GM21786 (cell line): ENCODE measurements at regions not wholly inside any gene's neighbourhood (a gene's known extent, or its start where the extent isn't known, plus 50 kb on each side); places are given as distances from the start of the nearest gene placed in this dataset.

Experiments used
- ATAC-seq: cut with Tn5 transposase; IDR thresholded peaks from one replicate; pipeline ENCODE4 v1.9.1; 2021; ENCODE audit not compliant: unreplicated experiment

GRCh38 chr5:174664180-174664850 lies 60.1 kb upstream of the MSX2 start:
- no peak for ATAC-seq

GRCh38 chr5:174665347-174665746 lies 59.0 kb upstream of the MSX2 start:
- ATAC-seq = no peak

- no peak for ATAC-seq
These were observed 56.9 kb upstream of the MSX2 start for GRCh38 chr5:174667526-174667925.

- no peak for ATAC-seq
These were observed 56.0 kb upstream of the MSX2 start for GRCh38 chr5:174668349-174668748.
